ENCODE measurements at regions not wholly inside any gene's neighbourhood (a gene's known extent, or its start where the extent isn't known, plus 50 kb on each side); places are given as distances from the start of the nearest gene placed in this dataset.

DNA sequence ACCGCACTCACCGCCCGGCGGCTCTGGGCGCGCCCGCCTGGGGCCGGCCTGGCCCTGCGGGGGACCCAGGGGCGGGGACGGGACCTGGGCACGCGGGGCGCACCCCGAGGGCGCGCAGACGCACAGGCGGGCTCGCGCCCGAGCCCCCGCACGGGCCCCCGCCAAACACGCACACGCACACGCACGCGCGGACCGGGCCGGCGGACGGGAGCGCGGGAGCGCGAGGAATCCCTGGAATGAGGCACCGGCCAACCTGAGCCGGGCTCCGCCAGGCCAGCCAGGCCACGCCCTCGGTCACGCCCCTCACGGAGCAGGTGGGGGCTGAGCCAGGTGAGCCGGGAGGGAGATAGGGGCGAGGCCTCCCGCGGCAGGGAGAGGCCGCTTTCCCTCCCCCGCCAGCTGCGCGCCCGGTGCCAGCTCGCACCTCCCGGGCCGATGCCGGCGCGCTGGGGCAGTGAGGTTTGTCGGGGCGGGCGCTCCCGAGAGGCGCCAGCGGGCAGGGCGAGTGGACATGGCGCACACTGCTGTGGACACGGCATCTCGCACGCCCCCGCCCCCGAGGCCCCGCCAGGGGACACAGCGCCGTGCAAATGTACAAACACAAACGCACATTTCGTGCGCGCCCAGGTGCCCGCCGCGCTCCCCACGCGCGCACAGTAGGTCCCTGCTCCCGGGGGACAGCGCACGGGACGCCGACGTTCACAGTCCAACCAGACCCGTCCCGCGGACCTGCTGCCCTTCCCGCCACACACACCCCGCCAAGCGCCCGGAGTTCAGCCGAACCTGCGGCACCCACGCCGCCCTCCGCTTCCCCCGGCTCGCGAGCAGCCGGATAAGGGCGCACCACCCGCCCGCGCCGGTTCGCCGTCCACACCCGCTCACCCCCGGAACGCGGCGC lies 75.9 kb upstream of the VGLL4 start:
- H3K4me1 ChIP-seq (ENCODE audit: control insufficient read depth, insufficient read depth, low read length): peaks cover 19% of the 10 kb centered on the region
- POLR2A ChIA-PET: no interaction called here
- peak; percentile 54 for TF ChIP-seq ZBTB7A (tag by site-specific recombination; IDR thresholded peaks at IDR 0.05; ENCODE audit: low read depth)
- peak; percentile 47; the same call in 1 of the 2 replicates for TF ChIP-seq PRDM1 (tag by site-specific recombination; IDR thresholded peaks at IDR 0.05)
- no peak for TF ChIP-seq ZNF302 (tag by site-specific recombination; IDR thresholded peaks at IDR 0.05; ENCODE audit: low read depth)
- TF ChIP-seq ZNF155 (tag by site-specific recombination; IDR thresholded peaks at IDR 0.05): no peak
- no peak for TF ChIP-seq ZNF266 (tag by site-specific recombination; IDR thresholded peaks at IDR 0.05; ENCODE audit: low read depth)
- peak; percentile 65 for TF ChIP-seq ZNF335 (tag by site-specific recombination; conservative IDR thresholded peaks at IDR 0.05)
- TF ChIP-seq ZNF416 (tag by site-specific recombination; IDR thresholded peaks at IDR 0.05): no peak
- TF ChIP-seq ZNF473 (tag by site-specific recombination; IDR thresholded peaks at IDR 0.05): no peak
- TF ChIP-seq, protein P1, sequence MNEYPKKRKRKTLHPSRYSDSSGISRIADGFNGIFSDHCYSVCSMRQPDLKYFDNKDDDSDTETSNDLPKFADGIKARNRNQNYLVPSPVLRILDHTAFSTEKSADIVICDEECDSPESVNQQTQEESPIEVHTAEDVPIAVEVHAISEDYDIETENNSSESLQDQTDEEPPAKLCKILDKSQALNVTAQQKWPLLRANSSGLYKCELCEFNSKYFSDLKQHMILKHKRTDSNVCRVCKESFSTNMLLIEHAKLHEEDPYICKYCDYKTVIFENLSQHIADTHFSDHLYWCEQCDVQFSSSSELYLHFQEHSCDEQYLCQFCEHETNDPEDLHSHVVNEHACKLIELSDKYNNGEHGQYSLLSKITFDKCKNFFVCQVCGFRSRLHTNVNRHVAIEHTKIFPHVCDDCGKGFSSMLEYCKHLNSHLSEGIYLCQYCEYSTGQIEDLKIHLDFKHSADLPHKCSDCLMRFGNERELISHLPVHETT (tag by site-specific recombination; IDR thresholded peaks at IDR 0.05): no peak
- no peak for TF ChIP-seq ZNF560 (tag by site-specific recombination; IDR thresholded peaks at IDR 0.05; ENCODE audit: borderline replicate concordance)
- TF ChIP-seq ZNF16 (tag by site-specific recombination; IDR thresholded peaks at IDR 0.05; ENCODE audit: low read depth): no peak
- TF ChIP-seq, protein P2, sequence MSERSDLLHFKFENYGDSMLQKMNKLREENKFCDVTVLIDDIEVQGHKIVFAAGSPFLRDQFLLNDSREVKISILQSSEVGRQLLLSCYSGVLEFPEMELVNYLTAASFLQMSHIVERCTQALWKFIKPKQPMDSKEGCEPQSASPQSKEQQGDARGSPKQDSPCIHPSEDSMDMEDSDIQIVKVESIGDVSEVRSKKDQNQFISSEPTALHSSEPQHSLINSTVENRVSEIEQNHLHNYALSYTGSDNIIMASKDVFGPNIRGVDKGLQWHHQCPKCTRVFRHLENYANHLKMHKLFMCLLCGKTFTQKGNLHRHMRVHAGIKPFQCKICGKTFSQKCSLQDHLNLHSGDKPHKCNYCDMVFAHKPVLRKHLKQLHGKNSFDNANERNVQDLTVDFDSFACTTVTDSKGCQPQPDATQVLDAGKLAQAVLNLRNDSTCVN (tag by site-specific recombination; optimal IDR thresholded peaks at IDR 0.05): peak; percentile 97
- peak; percentile 63; the same call in 1 of the 2 replicates for TF ChIP-seq WT1 (tag by site-specific recombination; IDR thresholded peaks at IDR 0.05)
- TF ChIP-seq ZBTB20 (tag by site-specific recombination; IDR thresholded peaks at IDR 0.05): peak; percentile 77
- TF ChIP-seq, protein P3, sequence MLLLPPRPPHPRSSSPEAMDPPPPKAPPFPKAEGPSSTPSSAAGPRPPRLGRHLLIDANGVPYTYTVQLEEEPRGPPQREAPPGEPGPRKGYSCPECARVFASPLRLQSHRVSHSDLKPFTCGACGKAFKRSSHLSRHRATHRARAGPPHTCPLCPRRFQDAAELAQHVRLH (tag by site-specific recombination; IDR thresholded peaks at IDR 0.05): no peak
- TF ChIP-seq ZNF837 (tag by site-specific recombination; IDR thresholded peaks at IDR 0.05): no peak
- no peak for TF ChIP-seq HOXC10 (CRISPR knock-in tag; IDR thresholded peaks at IDR 0.05)
- TF ChIP-seq ZNF175 (tag by site-specific recombination; IDR thresholded peaks at IDR 0.05): no peak
- no peak for TF ChIP-seq ZNF544 (tag by site-specific recombination; IDR thresholded peaks at IDR 0.05)
- TF ChIP-seq RBAK (tag by site-specific recombination; IDR thresholded peaks at IDR 0.05): no peak
- TF ChIP-seq ZNF830 (tag by site-specific recombination; IDR thresholded peaks at IDR 0.05; ENCODE audit: low read depth): no peak
- no peak for TF ChIP-seq ZNF510 (tag by site-specific recombination; IDR thresholded peaks at IDR 0.05; ENCODE audit: insufficient replicate concordance)
- TF ChIP-seq, protein P4, sequence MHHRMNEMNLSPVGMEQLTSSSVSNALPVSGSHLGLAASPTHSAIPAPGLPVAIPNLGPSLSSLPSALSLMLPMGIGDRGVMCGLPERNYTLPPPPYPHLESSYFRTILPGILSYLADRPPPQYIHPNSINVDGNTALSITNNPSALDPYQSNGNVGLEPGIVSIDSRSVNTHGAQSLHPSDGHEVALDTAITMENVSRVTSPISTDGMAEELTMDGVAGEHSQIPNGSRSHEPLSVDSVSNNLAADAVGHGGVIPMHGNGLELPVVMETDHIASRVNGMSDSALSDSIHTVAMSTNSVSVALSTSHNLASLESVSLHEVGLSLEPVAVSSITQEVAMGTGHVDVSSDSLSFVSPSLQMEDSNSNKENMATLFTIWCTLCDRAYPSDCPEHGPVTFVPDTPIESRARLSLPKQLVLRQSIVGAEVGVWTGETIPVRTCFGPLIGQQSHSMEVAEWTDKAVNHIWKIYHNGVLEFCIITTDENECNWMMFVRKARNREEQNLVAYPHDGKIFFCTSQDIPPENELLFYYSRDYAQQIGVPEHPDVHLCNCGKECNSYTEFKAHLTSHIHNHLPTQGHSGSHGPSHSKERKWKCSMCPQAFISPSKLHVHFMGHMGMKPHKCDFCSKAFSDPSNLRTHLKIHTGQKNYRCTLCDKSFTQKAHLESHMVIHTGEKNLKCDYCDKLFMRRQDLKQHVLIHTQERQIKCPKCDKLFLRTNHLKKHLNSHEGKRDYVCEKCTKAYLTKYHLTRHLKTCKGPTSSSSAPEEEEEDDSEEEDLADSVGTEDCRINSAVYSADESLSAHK (tag by site-specific recombination; IDR thresholded peaks at IDR 0.05): no peak; the same call in 1 of the 2 replicates
- TF ChIP-seq ZNF24 (tag by site-specific recombination; IDR thresholded peaks at IDR 0.05): peak; percentile 53; the same call in 1 of the 2 replicates
- TF ChIP-seq, protein P5, sequence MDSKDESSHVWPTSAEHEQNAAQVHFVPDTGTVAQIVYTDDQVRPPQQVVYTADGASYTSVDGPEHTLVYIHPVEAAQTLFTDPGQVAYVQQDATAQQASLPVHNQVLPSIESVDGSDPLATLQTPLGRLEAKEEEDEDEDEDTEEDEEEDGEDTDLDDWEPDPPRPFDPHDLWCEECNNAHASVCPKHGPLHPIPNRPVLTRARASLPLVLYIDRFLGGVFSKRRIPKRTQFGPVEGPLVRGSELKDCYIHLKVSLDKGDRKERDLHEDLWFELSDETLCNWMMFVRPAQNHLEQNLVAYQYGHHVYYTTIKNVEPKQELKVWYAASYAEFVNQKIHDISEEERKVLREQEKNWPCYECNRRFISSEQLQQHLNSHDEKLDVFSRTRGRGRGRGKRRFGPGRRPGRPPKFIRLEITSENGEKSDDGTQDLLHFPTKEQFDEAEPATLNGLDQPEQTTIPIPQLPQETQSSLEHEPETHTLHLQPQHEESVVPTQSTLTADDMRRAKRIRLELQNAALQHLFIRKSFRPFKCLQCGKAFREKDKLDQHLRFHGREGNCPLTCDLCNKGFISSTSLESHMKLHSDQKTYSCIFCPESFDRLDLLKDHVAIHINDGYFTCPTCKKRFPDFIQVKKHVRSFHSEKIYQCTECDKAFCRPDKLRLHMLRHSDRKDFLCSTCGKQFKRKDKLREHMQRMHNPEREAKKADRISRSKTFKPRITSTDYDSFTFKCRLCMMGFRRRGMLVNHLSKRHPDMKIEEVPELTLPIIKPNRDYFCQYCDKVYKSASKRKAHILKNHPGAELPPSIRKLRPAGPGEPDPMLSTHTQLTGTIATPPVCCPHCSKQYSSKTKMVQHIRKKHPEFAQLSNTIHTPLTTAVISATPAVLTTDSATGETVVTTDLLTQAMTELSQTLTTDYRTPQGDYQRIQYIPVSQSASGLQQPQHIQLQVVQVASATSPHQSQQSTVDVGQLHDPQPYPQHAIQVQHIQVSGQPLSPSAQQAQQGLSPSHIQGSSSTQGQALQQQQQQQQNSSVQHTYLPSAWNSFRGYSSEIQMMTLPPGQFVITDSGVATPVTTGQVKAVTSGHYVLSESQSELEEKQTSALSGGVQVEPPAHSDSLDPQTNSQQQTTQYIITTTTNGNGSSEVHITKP (tag by site-specific recombination; IDR thresholded peaks at IDR 0.05): peak; percentile 48
- no peak for TF ChIP-seq ZNF548 (tag by site-specific recombination; IDR thresholded peaks at IDR 0.05)
- TF ChIP-seq ZNF701 (tag by site-specific recombination; IDR thresholded peaks at IDR 0.05): no peak
- TF ChIP-seq, protein P6, sequence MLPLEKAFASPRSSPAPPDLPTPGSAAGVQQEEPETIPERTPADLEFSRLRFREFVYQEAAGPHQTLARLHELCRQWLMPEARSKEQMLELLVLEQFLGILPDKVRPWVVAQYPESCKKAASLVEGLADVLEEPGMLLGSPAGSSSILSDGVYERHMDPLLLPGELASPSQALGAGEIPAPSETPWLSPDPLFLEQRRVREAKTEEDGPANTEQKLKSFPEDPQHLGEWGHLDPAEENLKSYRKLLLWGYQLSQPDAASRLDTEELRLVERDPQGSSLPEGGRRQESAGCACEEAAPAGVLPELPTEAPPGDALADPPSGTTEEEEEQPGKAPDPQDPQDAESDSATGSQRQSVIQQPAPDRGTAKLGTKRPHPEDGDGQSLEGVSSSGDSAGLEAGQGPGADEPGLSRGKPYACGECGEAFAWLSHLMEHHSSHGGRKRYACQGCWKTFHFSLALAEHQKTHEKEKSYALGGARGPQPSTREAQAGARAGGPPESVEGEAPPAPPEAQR (tag by site-specific recombination; IDR thresholded peaks at IDR 0.05): no peak

More for the DNA sequence above, 75.9 kb upstream of the VGLL4 start:
- CTCF ChIA-PET: no interaction called here
- Histone ChIP-seq H3K27ac (ENCODE audit: extremely low read depth, low read depth, low read length) (peak overlapping the region; percentile 88), H3K4me3 (ENCODE audit: low read depth, low read length) (peak overlapping the region; percentile 66), H3K9me3 (ENCODE audit: control insufficient read depth, insufficient read depth, low read depth, low read length) (no peaks in the 10 kb centered on the region), H3K36me3 (ENCODE audit: control insufficient read depth in 2 of 2, insufficient read depth in 1 of 2, low read length in 2 of 2) (no peaks in the 10 kb centered on the region)
